SKM-1 treated with dmso at 0.1 percent for 144 hours (cell line): ENCODE measurements at regions not wholly inside any gene's neighbourhood (a gene's known extent, or its start where the extent isn't known, plus 50 kb on each side); places are given as distances from the start of the nearest gene placed in this dataset.

Experiments used
- DNase-seq: peaks from one replicate; lab custom pipeline; 2025; ENCODE audit not compliant: unreplicated experiment; lab: John Stamatoyannopoulos, UW

GRCh38 chr11:119909077-119909476, 180.1 kb upstream of the NECTIN1 start:
- no peak for DNase-seq

GRCh38 chr11:119908573-119908904, 179.5 kb upstream of the NECTIN1 start:
- DNase-seq = no peak

- peak; percentile 9 for DNase-seq
These were observed 179.0 kb upstream of the NECTIN1 start for GRCh38 chr11:119907878-119908572.

GRCh38 chr11:119907122-119907851, 178.3 kb upstream of the NECTIN1 start:
- no peak for DNase-seq

GRCh38 chr11:119906376-119906775, 177.4 kb upstream of the NECTIN1 start:
- no peak for DNase-seq

- DNase-seq = no peak
These were observed 176.2 kb upstream of the NECTIN1 start for GRCh38 chr11:119905162-119905561.

GRCh38 chr11:119904531-119905035, 175.6 kb upstream of the NECTIN1 start:
- no peak for DNase-seq

GRCh38 chr11:119903821-119904220, 174.8 kb upstream of the NECTIN1 start:
- no peak for DNase-seq

- no peak for DNase-seq
These were observed 174.4 kb upstream of the NECTIN1 start for GRCh38 chr11:119903389-119903788.

- DNase-seq = no peak
These were observed 173.7 kb upstream of the NECTIN1 start for GRCh38 chr11:119902656-119903231.

- no peak for DNase-seq
These were observed 172.9 kb upstream of the NECTIN1 start for GRCh38 chr11:119901657-119902577.

GRCh38 chr11:119899997-119900396, 171.0 kb upstream of the NECTIN1 start:
- DNase-seq = no peak

- DNase-seq = no peak
These were observed 168.6 kb upstream of the NECTIN1 start for GRCh38 chr11:119897576-119897975.

- no peak for DNase-seq
These were observed 168.0 kb upstream of the NECTIN1 start for GRCh38 chr11:119897046-119897440.

GRCh38 chr11:119896387-119897045, 167.5 kb upstream of the NECTIN1 start:
- DNase-seq = no peak

- peak; percentile 55 for DNase-seq
These were observed 167.0 kb upstream of the NECTIN1 start for GRCh38 chr11:119895981-119896380.

- no peak for DNase-seq
These were observed 165.9 kb upstream of the NECTIN1 start for GRCh38 chr11:119894916-119895315.

- DNase-seq = no peak
These were observed 163.4 kb upstream of the NECTIN1 start for GRCh38 chr11:119892311-119892808.

GRCh38 chr11:119891055-119891768, 162.2 kb upstream of the NECTIN1 start:
- DNase-seq = no peak

- DNase-seq = no peak
These were observed 161.5 kb upstream of the NECTIN1 start for GRCh38 chr11:119890466-119890865.
